ENCODE measurements at regions not wholly inside any gene's neighbourhood (a gene's known extent, or its start where the extent isn't known, plus 50 kb on each side); places are given as distances from the start of the nearest gene placed in this dataset.

GRCh38 chr5:121399879-121400278, 451.8 kb upstream of the FTMT start:
- in situ Hi-C loops (cut with HindIII; ENCODE audit: low sequenced_read_pairs): no loop called here
- H3K4me3 ChIP-seq (ENCODE audit: low read depth, low read length): no peak overlapping the region
- no peak for DNase-seq (ENCODE audit: low read depth, low spot score)
- TF ChIP-seq, protein P1, sequence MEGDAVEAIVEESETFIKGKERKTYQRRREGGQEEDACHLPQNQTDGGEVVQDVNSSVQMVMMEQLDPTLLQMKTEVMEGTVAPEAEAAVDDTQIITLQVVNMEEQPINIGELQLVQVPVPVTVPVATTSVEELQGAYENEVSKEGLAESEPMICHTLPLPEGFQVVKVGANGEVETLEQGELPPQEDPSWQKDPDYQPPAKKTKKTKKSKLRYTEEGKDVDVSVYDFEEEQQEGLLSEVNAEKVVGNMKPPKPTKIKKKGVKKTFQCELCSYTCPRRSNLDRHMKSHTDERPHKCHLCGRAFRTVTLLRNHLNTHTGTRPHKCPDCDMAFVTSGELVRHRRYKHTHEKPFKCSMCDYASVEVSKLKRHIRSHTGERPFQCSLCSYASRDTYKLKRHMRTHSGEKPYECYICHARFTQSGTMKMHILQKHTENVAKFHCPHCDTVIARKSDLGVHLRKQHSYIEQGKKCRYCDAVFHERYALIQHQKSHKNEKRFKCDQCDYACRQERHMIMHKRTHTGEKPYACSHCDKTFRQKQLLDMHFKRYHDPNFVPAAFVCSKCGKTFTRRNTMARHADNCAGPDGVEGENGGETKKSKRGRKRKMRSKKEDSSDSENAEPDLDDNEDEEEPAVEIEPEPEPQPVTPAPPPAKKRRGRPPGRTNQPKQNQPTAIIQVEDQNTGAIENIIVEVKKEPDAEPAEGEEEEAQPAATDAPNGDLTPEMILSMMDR (IDR thresholded peaks at IDR 0.05; ENCODE audit: low read depth, low read length): no peak

- H3K4me3 ChIP-seq (ENCODE audit: low read depth, low read length): no peak overlapping the region
- TF ChIP-seq, protein P1 (IDR thresholded peaks at IDR 0.05; ENCODE audit: low read depth, low read length): no peak
- in situ Hi-C loops (cut with HindIII; ENCODE audit: low sequenced_read_pairs): no loop called here
- DNase-seq (ENCODE audit: low read depth, low spot score): no peak
Observed at GRCh38 chr5:121408778-121409177, 442.9 kb upstream of the FTMT start.

DNA sequence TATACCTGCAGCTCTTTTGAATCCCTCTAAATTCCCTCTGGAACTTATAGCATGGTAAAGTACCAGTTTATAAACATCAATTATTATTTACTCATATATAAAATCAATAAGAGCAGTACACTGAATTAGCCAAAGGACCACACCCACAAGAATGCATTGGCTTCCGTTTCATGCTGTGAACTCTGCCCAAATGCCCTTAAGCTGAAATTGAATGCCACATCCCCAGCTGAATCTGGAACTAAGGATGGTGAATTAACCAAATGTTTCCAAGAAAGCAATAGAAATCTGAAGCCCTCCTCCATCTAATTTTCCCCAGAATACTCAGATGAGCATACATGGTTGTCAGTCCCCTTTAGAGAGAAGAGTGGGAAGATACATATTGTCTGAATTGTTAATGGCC, 436.4 kb upstream of the FTMT start:
- DNase-seq (ENCODE audit: low read depth, low spot score): no peak
- in situ Hi-C loops (cut with HindIII; ENCODE audit: low sequenced_read_pairs): no loop called here
- TF ChIP-seq, protein P1 (IDR thresholded peaks at IDR 0.05; ENCODE audit: low read depth, low read length): no peak
- H3K4me3 ChIP-seq (ENCODE audit: low read depth, low read length): no peak overlapping the region

DNA sequence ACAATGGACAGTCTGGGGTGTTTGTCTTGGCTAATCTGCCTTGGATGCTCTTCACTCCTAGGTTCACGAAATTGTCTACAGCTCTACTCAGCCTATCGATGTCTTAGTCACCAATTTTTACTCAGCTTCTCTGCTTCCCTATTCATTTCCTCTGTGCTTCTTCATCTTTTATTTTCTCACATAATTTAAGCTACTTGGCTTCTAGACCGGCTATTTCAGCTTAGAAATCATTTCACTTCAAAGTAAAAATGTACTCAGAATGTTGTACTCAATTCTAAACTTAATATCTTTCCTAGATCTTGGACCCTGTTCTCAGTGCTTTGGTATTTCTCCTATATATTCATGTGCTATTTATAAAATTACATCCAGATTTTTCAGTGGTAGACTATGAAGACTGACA, 430.0 kb upstream of the FTMT start:
- TF ChIP-seq, protein P1 (IDR thresholded peaks at IDR 0.05; ENCODE audit: low read depth, low read length): no peak
- in situ Hi-C loops (cut with HindIII; ENCODE audit: low sequenced_read_pairs): no loop called here
- no peak overlapping the region for H3K4me3 ChIP-seq (ENCODE audit: low read depth, low read length)
- no peak for DNase-seq (ENCODE audit: low read depth, low spot score)

DNA sequence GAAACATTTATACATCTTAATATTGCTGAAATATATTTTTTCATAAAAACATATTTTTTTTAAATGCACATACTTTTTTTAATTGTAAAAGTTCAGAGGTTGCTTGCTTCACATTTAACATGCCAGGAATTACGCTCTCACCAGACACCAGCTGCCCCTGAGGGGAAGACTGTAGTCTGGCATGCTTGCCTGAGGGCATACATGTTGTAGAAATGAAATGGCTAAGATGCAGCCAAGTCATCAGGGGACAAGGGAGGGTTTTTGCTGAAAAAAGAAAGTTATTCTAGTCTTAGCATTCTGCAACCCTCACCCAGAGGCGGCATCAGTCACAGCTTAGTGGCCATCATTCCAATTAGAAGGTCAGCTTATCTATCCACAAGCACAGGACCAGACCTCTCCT, 426.7 kb upstream of the FTMT start:
- no peak for DNase-seq (ENCODE audit: low read depth, low spot score)
- TF ChIP-seq, protein P1 (IDR thresholded peaks at IDR 0.05; ENCODE audit: low read depth, low read length): no peak
- no peak overlapping the region for H3K4me3 ChIP-seq (ENCODE audit: low read depth, low read length)
- in situ Hi-C loops (cut with HindIII; ENCODE audit: low sequenced_read_pairs): no loop called here

DNA sequence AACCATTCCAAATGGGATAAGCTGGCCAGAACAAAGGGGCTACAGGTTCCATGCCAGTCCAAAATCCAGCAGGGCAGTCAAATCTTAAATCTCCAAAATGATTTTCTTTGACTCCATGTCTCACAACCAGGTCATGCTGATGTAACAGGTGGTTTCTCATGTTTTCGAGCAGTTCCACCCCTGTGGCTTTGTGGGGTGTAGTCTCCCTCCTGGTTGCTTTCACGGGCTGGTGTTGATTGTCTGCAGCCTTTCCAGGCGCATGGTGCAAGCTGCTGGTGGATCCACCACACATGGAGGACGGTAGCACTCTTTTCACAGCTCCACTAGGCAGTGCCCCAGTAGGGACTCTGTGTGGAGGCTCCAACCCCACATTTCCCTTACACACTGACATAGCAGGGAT, 425.5 kb upstream of the FTMT start:
- TF ChIP-seq, protein P1 (IDR thresholded peaks at IDR 0.05; ENCODE audit: low read depth, low read length): no peak
- no peak for DNase-seq (ENCODE audit: low read depth, low spot score)
- H3K4me3 ChIP-seq (ENCODE audit: low read depth, low read length): no peak overlapping the region
- in situ Hi-C loops (cut with HindIII; ENCODE audit: low sequenced_read_pairs): no loop called here

GRCh38 chr5:121429761-121430160, 421.9 kb upstream of the FTMT start:
- no peak for DNase-seq (ENCODE audit: low read depth, low spot score)
- no peak overlapping the region for H3K4me3 ChIP-seq (ENCODE audit: low read depth, low read length)
- TF ChIP-seq, protein P1 (IDR thresholded peaks at IDR 0.05; ENCODE audit: low read depth, low read length): no peak
- in situ Hi-C loops (cut with HindIII; ENCODE audit: low sequenced_read_pairs): no loop called here

All from astrocyte of the spinal cord (primary cell).